SK-N-SH (cell line): ENCODE measurements at regions not wholly inside any gene's neighbourhood (a gene's known extent, or its start where the extent isn't known, plus 50 kb on each side); places are given as distances from the start of the nearest gene placed in this dataset.

Experiments used
- CTCF ChIA-PET: fragments of 300-600, 350-600 bp; formaldehyde crosslinking; extraction: SDS; loops from one replicate; lab custom pipeline; 2021; lab: Yijun Ruan, JAX
- POLR2A ChIA-PET: fragments of 350-600 bp; sonication (Branson Sonifier 250); formaldehyde crosslinking; extraction: SDS; loops from one replicate; lab custom pipeline; 2020; ENCODE audit warnings: antibody characterized with exemption, inconsistent platforms; lab: Yijun Ruan, JAX
- DNase-seq: peaks from one replicate; pipeline ENCODE4 v3.0.0; 2012
- H2AFZ ChIP-seq: fragments of 200-600 bp; sonication (generic); 2 replicates; pipeline ENCODE4 v1.8.1; 2016; ENCODE audit warnings: antibody characterized with exemption, mild to moderate bottlenecking, low read depth
- H3F3A ChIP-seq: fragments of 200-600 bp; sonication (generic); replicated peaks from 2 replicates; pipeline ENCODE3; 2016; ENCODE audit warnings: antibody characterized with exemption, mild to moderate bottlenecking; ENCODE audit not compliant: insufficient read depth
- H3K27ac ChIP-seq, 2 experiments: fragments of 200-500 bp in 1 of 2; fragments of 200-600 bp in 1 of 2; sonication (Bioruptor generic) in 1 of 2; sonication (generic), shearing (Covaris generic) in 1 of 2; 2 replicates each; pipeline versions ENCODE4 v1.5.1 to v1.6.1; 2014 to 2016; ENCODE audit warnings: low read depth in 2 of 2, inconsistent platforms in 1 of 2, low read length in 1 of 2, mild to moderate bottlenecking in 1 of 2, mixed read lengths in 1 of 2
- H3K27me3 ChIP-seq: fragments of 200-600 bp; sonication (generic), shearing (Covaris generic); 2 replicates; pipeline ENCODE4 v1.6.1; 2016; ENCODE audit warnings: mixed run types; ENCODE audit not compliant: insufficient read depth
- H3K36me3 ChIP-seq, 2 experiments: fragments of 200-500 bp in 1 of 2; fragments of 200-600 bp in 1 of 2; sonication (Bioruptor generic) in 1 of 2; sonication (generic) in 1 of 2; replicated peaks in 1 of 2; 2 replicates each; pipeline versions ENCODE3 to v1.5.1; 2014 to 2016; ENCODE audit warnings: low read length in 1 of 2, mild to moderate bottlenecking in 1 of 2; ENCODE audit not compliant: insufficient read depth in 2 of 2, control insufficient read depth in 1 of 2
- H3K4me1 ChIP-seq, 2 experiments: fragments of 200-500 bp in 1 of 2; fragments of 200-600 bp in 1 of 2; sonication (Bioruptor generic) in 1 of 2; sonication (generic), shearing (Covaris generic) in 1 of 2; 2 replicates each; pipeline versions ENCODE4 v1.5.1 to v1.6.1; 2014 to 2016; ENCODE audit warnings: low read depth in 1 of 2, low read length in 1 of 2, mixed run types in 1 of 2; ENCODE audit not compliant: insufficient read depth in 2 of 2, control insufficient read depth in 1 of 2
- H3K4me2 ChIP-seq: fragments of 200-600 bp; sonication (generic), shearing (Covaris generic); 2 replicates; pipeline ENCODE4 v1.6.1; 2017; ENCODE audit warnings: mixed run types
- H3K4me3 ChIP-seq, 2 experiments: fragments of 200-500 bp in 1 of 2; fragments of 200-600 bp in 1 of 2; sonication (Bioruptor generic) in 1 of 2; sonication (generic), shearing (Covaris generic) in 1 of 2; 2 replicates each; pipeline versions ENCODE4 v1.5.1 to v1.8.1; 2014 to 2016; ENCODE audit warnings: low read depth in 2 of 2, inconsistent platforms in 1 of 2, low read length in 1 of 2, mild to moderate bottlenecking in 1 of 2, mixed read lengths in 1 of 2, moderate library complexity in 1 of 2
- H3K79me2 ChIP-seq: fragments of 200-600 bp; sonication (generic); 2 replicates; pipeline ENCODE4 v1.8.1; 2017; ENCODE audit warnings: mild to moderate bottlenecking; ENCODE audit not compliant: insufficient read depth
- H3K9ac ChIP-seq: fragments of 200-600 bp; sonication (generic); 2 replicates; pipeline ENCODE4 v1.6.1; 2017; ENCODE audit warnings: mixed run types
- H3K9me2 ChIP-seq: fragments of 200-600 bp; sonication (generic); 2 replicates; pipeline ENCODE4 v1.6.1; 2017; ENCODE audit warnings: mixed run types
- H3K9me3 ChIP-seq: fragments of 200-600 bp; sonication (generic); 2 replicates; pipeline ENCODE4 v1.6.1; 2017; ENCODE audit warnings: mixed run types, mild to moderate bottlenecking, moderate library complexity
- H4K20me1 ChIP-seq: fragments of 200-600 bp; sonication (generic); 2 replicates; pipeline ENCODE4 v1.6.1; 2017; ENCODE audit warnings: mild to moderate bottlenecking, mixed run types; ENCODE audit not compliant: insufficient read depth
- CTCF ChIP-seq: fragments of 200-600 bp; sonication (generic); IDR thresholded peaks from 2 replicates; pipeline ENCODE4 v1.6.1; 2017; ENCODE audit warnings: antibody characterized with exemption, mild to moderate bottlenecking, moderate library complexity
- FOSL2 ChIP-seq: IDR thresholded peaks from 2 replicates; pipeline ENCODE4 v1.4.0; 2012; ENCODE audit warnings: low read depth, mild to moderate bottlenecking, moderate library complexity, borderline replicate concordance
- FOXJ3 ChIP-seq: sonication (generic); formaldehyde crosslinking; IDR thresholded peaks from 2 replicates; pipeline ENCODE4 v1.5.1; 2020; ENCODE audit warnings: mild to moderate bottlenecking, missing genetic modification reagents
- GABPA ChIP-seq: IDR thresholded peaks from 2 replicates; pipeline ENCODE4 v1.4.0; 2012; ENCODE audit warnings: low read depth, mild to moderate bottlenecking
- IRF3 ChIP-seq: fragments of 150-350 bp; IDR thresholded peaks from 2 replicates; pipeline ENCODE4 v1.6.1; 2016; ENCODE audit warnings: mild to moderate bottlenecking, low read depth, low read length
- MAX ChIP-seq: IDR thresholded peaks from 2 replicates; pipeline ENCODE4 v1.4.0; 2012; ENCODE audit warnings: low read depth
- MEF2A ChIP-seq: IDR thresholded peaks from 2 replicates; pipeline ENCODE4 v1.4.0; 2012; ENCODE audit warnings: low read depth, borderline replicate concordance
- MXI1 ChIP-seq: IDR thresholded peaks from 2 replicates; pipeline ENCODE4 v1.6.1; 2012; ENCODE audit warnings: mild to moderate bottlenecking, low read depth, low read length, improper control_type of control experiment
- NFIC ChIP-seq: IDR thresholded peaks from 2 replicates; pipeline ENCODE4 v1.4.0; 2012; ENCODE audit warnings: borderline replicate concordance
- PBX3 ChIP-seq: IDR thresholded peaks from 2 replicates; pipeline ENCODE4; 2012
- RAD21 ChIP-seq: IDR thresholded peaks from 2 replicates; pipeline ENCODE4 v1.6.1; 2012; ENCODE audit warnings: mild to moderate bottlenecking, low read length
- RFX5 ChIP-seq: IDR thresholded peaks from 2 replicates; pipeline ENCODE4 v1.6.1; 2012; ENCODE audit warnings: mild to moderate bottlenecking, improper control_type of control experiment, low read length
- SIN3A ChIP-seq: IDR thresholded peaks from 2 replicates; pipeline ENCODE4 v1.6.1; 2012; ENCODE audit warnings: low read depth, mild to moderate bottlenecking, low read length, moderate library complexity, borderline replicate concordance
- TAF1 ChIP-seq: IDR thresholded peaks from 2 replicates; pipeline ENCODE4 v1.6.1; 2012; ENCODE audit warnings: low read depth, mild to moderate bottlenecking, low read length, moderate library complexity, borderline replicate concordance
- TEAD4 ChIP-seq: IDR thresholded peaks from 2 replicates; pipeline ENCODE4 v1.4.0; 2012; ENCODE audit warnings: mild to moderate bottlenecking, borderline replicate concordance; ENCODE audit not compliant: insufficient read depth
- USF1 ChIP-seq: IDR thresholded peaks from 2 replicates; pipeline ENCODE4 v1.4.0; 2012; ENCODE audit warnings: low read depth, borderline replicate concordance
- USF2 ChIP-seq: fragments of 150-350 bp; IDR thresholded peaks from 2 replicates; pipeline ENCODE4 v1.6.1; 2017; ENCODE audit warnings: antibody characterized with exemption, low read length, low read depth, borderline replicate concordance
- ZBTB33 ChIP-seq: IDR thresholded peaks from 2 replicates; pipeline ENCODE4 v1.4.0; 2012; ENCODE audit warnings: low read depth, borderline replicate concordance
- WGBS: methylation state at CpG from one replicate; pipeline ENCODE4 v1.1.6; 2017; ENCODE audit warnings: low lambda C conversion rate; 5-methylcytosine and 5-hydroxymethylcytosine counted together

- TF ChIP-seq FOSL2, result no peak
These were observed 178.3 kb downstream of the DEPDC1B start (continued) for GRCh38 chr5:60521376-60522291.

GRCh38 chr5:60520451-60521227 lies 179.3 kb downstream of the DEPDC1B start:
- Histone ChIP-seq H3K27me3 (no peaks in the 10 kb centered on the region), H3K79me2 (no peaks in the 10 kb centered on the region), H3K9me3 (no peaks in the 10 kb centered on the region), H3K9me2 (no peaks in the 10 kb centered on the region), H3F3A (no peaks in the 10 kb centered on the region), H3K4me2 (no peak overlapping the region), H3K4me1 (peaks cover 3 to 12% of the 10 kb centered on the region in 2 experiments), H3K27ac (no peak overlapping the region), H2AFZ (no peak overlapping the region), H3K36me3 (no peaks in the 10 kb centered on the region), H3K4me3 (no peak overlapping the region), H4K20me1 (no peaks in the 10 kb centered on the region)
- DNase-seq, result no peak
- 80% methylated on average over 6 of the region's 6 CpGs for WGBS
- POLR2A ChIA-PET, result no interaction called here
- CTCF ChIA-PET, result no interaction called here
- no peak for TF ChIP-seq TEAD4
- no peak for TF ChIP-seq MAX
- TF ChIP-seq ZBTB33, result no peak
- TF ChIP-seq TAF1, result no peak
- TF ChIP-seq FOXJ3 (CRISPR knock-in tag), result no peak
- no peak for TF ChIP-seq PBX3
- TF ChIP-seq MXI1, result no peak
- no peak for TF ChIP-seq RFX5
- no peak for TF ChIP-seq SIN3A
- TF ChIP-seq RAD21, result no peak
- TF ChIP-seq CTCF, result no peak
- no peak for TF ChIP-seq NFIC
- no peak for TF ChIP-seq MEF2A
- no peak for TF ChIP-seq IRF3
- no peak for TF ChIP-seq USF2
- no peak for TF ChIP-seq USF1
- TF ChIP-seq GABPA, result no peak
- TF ChIP-seq, all 33 proteins: peak for 0
- no peak overlapping the region for H3K9ac ChIP-seq
